Osteocyte (in vitro differentiated cells): ENCODE measurements at regions not wholly inside any gene's neighbourhood (a gene's known extent, or its start where the extent isn't known, plus 50 kb on each side); places are given as distances from the start of the nearest gene placed in this dataset.

Experiments used
- DNase-seq: peaks from one replicate; pipeline ENCODE4 v3.0.0; 2021; ENCODE audit warnings: mixed read lengths; ENCODE audit not compliant: unreplicated experiment; ENCODE audit errors: extremely low spot score
- H3K27ac Mint-ChIP-seq: one replicate; pipeline ENCODE4 v1.8.0; 2021; ENCODE audit warnings: mild to moderate bottlenecking, mixed read lengths; ENCODE audit not compliant: unreplicated experiment
- H3K27me3 Mint-ChIP-seq: one replicate; pipeline ENCODE4 v1.8.0; 2021; ENCODE audit warnings: mixed read lengths; ENCODE audit not compliant: unreplicated experiment
- H3K36me3 Mint-ChIP-seq: one replicate; pipeline ENCODE4 v1.8.0; 2021; ENCODE audit warnings: mixed read lengths; ENCODE audit not compliant: unreplicated experiment
- H3K4me1 Mint-ChIP-seq: one replicate; pipeline ENCODE4 v1.8.0; 2021; ENCODE audit warnings: mixed read lengths; ENCODE audit not compliant: unreplicated experiment
- H3K4me3 Mint-ChIP-seq: one replicate; pipeline ENCODE4 v1.8.0; 2021; ENCODE audit warnings: mild to moderate bottlenecking, moderate library complexity, mixed read lengths; ENCODE audit not compliant: unreplicated experiment
- H3K9me3 Mint-ChIP-seq: one replicate; pipeline ENCODE4 v1.8.0; 2021; ENCODE audit warnings: mixed read lengths; ENCODE audit not compliant: unreplicated experiment
- CTCF ChIP-seq: fragments of 200-600 bp; sonication (generic); IDR thresholded peaks from 2 replicates; pipeline ENCODE4 v1.5.0; 2021; ENCODE audit warnings: antibody characterized with exemption, mild to moderate bottlenecking, moderate library complexity

- Mint-ChIP-seq H3K36me3 (no peaks in the 10 kb centered on the region), H3K4me1 (peaks cover 20% of the 10 kb centered on the region), H3K27ac (no peak overlapping the region), H3K9me3 (no peaks in the 10 kb centered on the region), H3K27me3 (no peaks in the 10 kb centered on the region), H3K4me3 (no peak overlapping the region)
- TF ChIP-seq CTCF, result no peak
- no peak for DNase-seq
Measured at GRCh38 chr6:12363651-12364381, 73.7 kb downstream of the EDN1 start.

- no peaks in the 10 kb centered on the region for H3K36me3 Mint-ChIP-seq
- H3K4me3 Mint-ChIP-seq, result no peak overlapping the region
- no peaks in the 10 kb centered on the region for H3K27me3 Mint-ChIP-seq
- H3K4me1 Mint-ChIP-seq, result peaks cover 19% of the 10 kb centered on the region
- DNase-seq, result no peak
- no peak overlapping the region for H3K27ac Mint-ChIP-seq
- H3K9me3 Mint-ChIP-seq, result no peaks in the 10 kb centered on the region
- no peak for TF ChIP-seq CTCF
Measured at GRCh38 chr6:12364621-12365020, 74.5 kb downstream of the EDN1 start.

GRCh38 chr6:12366731-12367130, 76.6 kb downstream of the EDN1 start:
- peaks cover 34% of the 10 kb centered on the region for H3K4me1 Mint-ChIP-seq
- H3K27ac Mint-ChIP-seq, result no peak overlapping the region
- H3K36me3 Mint-ChIP-seq, result no peaks in the 10 kb centered on the region
- no peak for DNase-seq
- no peak overlapping the region for H3K4me3 Mint-ChIP-seq
- no peak for TF ChIP-seq CTCF
- no peaks in the 10 kb centered on the region for H3K9me3 Mint-ChIP-seq
- H3K27me3 Mint-ChIP-seq, result no peaks in the 10 kb centered on the region

- H3K36me3 Mint-ChIP-seq, result no peaks in the 10 kb centered on the region
- H3K9me3 Mint-ChIP-seq, result no peaks in the 10 kb centered on the region
- H3K4me1 Mint-ChIP-seq, result peaks cover 34% of the 10 kb centered on the region
- H3K27ac Mint-ChIP-seq, result no peak overlapping the region
- TF ChIP-seq CTCF, result no peak
- no peaks in the 10 kb centered on the region for H3K27me3 Mint-ChIP-seq
- H3K4me3 Mint-ChIP-seq, result no peak overlapping the region
- DNase-seq, result no peak
Measured at GRCh38 chr6:12367412-12367811, 77.3 kb downstream of the EDN1 start.

GRCh38 chr6:12369355-12369754, 79.2 kb downstream of the EDN1 start:
- TF ChIP-seq CTCF, result no peak
- Mint-ChIP-seq H3K27ac (no peak overlapping the region), H3K27me3 (no peaks in the 10 kb centered on the region), H3K36me3 (no peaks in the 10 kb centered on the region), H3K4me1 (peaks cover 29% of the 10 kb centered on the region), H3K4me3 (no peak overlapping the region), H3K9me3 (no peaks in the 10 kb centered on the region)
- DNase-seq, result no peak
